NT2/D1 (cell line): ENCODE measurements at regions not wholly inside any gene's neighbourhood (a gene's known extent, or its start where the extent isn't known, plus 50 kb on each side); places are given as distances from the start of the nearest gene placed in this dataset.
"Not testable (repeated sequence)": the region's sequence is repeated elsewhere in the genome, so short reads cannot be mapped to it uniquely, and the experiment has no call there.

ENCODE experiments used
- DNase-seq: peaks from one replicate; pipeline ENCODE4 v3.0.0-alpha.2; 2011; ENCODE audit warnings: low read depth, low spot score
- H3K27me3 ChIP-seq: 2 replicates; pipeline ENCODE4 v1.6.0; 2011; ENCODE audit warnings: mild to moderate bottlenecking; ENCODE audit not compliant: insufficient read length, insufficient read depth
- H3K36me3 ChIP-seq: 2 replicates; pipeline ENCODE4 v1.6.1; 2011; ENCODE audit warnings: mild to moderate bottlenecking, low read length, mixed read lengths; ENCODE audit not compliant: insufficient read depth, insufficient read length
- H3K4me1 ChIP-seq: 2 replicates; pipeline ENCODE4 v1.5.1; 2011; ENCODE audit not compliant: insufficient read depth, insufficient read length
- H3K4me3 ChIP-seq: 2 replicates; pipeline ENCODE4 v1.5.1; 2011; ENCODE audit warnings: low read depth; ENCODE audit not compliant: insufficient read length
- H3K9ac ChIP-seq: 2 replicates; pipeline ENCODE4 v1.6.0; 2011; ENCODE audit warnings: low read depth; ENCODE audit not compliant: insufficient read length
- H3K9me3 ChIP-seq: 2 replicates; pipeline ENCODE4 v1.5.1; 2011; ENCODE audit warnings: mild to moderate bottlenecking, low read length; ENCODE audit not compliant: insufficient read depth
- SUZ12 ChIP-seq: IDR thresholded peaks from 2 replicates; pipeline ENCODE4 v1.6.1; 2011; ENCODE audit not compliant: insufficient read length, insufficient read depth; ENCODE audit errors: extremely low read depth
- YY1 ChIP-seq: IDR thresholded peaks from 2 replicates; pipeline ENCODE4 v1.6.1; 2011; ENCODE audit not compliant: insufficient read length, insufficient read depth
- ZNF274 ChIP-seq: IDR thresholded peaks from 2 replicates; pipeline ENCODE4 v1.6.1; 2011; ENCODE audit warnings: mild to moderate bottlenecking, low read depth, low read length

DNA sequence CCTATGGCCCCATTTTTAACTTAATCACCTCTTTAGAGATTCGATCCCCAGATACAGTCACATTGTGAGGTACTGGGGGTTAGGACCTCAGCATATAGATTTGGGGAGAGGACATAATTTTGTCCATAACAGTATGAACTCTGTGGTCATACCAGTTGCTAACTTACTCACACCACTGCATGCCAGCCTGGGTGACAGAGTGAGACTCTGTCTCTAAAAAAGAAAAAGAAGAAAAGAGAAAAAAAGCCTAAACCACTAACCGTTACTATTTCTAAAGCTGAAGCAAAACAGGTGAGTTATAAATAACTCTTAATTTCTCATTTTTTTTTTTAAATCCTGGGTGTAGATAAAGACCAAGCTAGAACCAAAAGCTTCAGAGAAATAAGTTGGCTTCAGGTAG is 155.1 kb upstream of the AUTS2 start:
- Histone ChIP-seq H3K27me3 (peaks cover 48% of the 10 kb centered on the region), H3K36me3 (no peaks in the 10 kb centered on the region), H3K9ac (no peak overlapping the region), H3K4me1 (peaks cover 2% of the 10 kb centered on the region), H3K4me3 (no peak overlapping the region), H3K9me3 (no peaks in the 10 kb centered on the region; the same call in 1 of the 2 replicates)
- TF ChIP-seq ZNF274 (no peak), SUZ12 (no peak), YY1 (no peak)
- DNase-seq: no peak

DNA sequence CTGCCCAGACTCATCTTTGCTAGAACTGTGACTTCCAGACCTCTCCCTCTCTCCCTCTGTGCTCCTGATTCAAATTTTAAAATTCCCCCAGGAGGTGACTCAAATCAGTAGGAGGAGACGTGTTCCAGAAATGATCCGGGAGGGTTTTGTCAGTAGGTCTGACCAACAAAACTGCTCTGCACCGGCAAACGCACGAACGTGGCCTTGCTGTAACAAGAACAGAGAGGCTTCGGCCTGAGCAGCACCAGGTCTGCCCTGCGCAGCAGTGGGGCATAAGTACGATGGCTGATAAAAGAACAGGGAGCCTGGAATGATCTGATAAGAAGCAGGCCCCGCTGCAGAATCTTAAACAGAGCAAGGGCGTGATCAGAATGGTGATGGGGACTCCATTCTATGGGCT is 152.7 kb upstream of the AUTS2 start:
- Histone ChIP-seq H3K4me1 (no peaks in the 10 kb centered on the region), H3K27me3 (peaks cover 65% of the 10 kb centered on the region), H3K9me3 (no peaks in the 10 kb centered on the region), H3K9ac (no peak overlapping the region), H3K4me3 (no peak overlapping the region), H3K36me3 (no peaks in the 10 kb centered on the region)
- TF ChIP-seq ZNF274: no peak
- no peak for TF ChIP-seq SUZ12
- TF ChIP-seq YY1: no peak
- no peak for DNase-seq

DNA sequence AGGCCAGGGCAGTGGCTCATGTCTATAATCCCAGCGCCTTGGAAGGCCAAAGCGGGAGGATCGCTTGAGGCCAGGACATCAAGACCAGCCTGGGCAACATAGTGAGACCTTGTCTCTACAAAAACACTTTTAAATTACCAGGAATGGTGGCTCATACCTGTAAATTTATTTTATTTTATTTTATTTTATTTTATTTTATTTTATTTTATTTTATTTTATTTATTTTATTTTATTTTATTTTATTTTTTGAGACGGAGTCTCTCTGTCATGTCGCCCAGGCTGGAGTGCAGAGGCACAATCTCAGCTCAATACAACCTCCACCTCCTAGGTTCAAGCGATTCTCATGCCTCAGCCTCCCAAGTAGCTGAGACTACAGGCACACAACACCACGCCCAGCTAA is 152.1 kb upstream of the AUTS2 start:
- H3K9me3 ChIP-seq, H3K36me3 ChIP-seq, DNase-seq, H3K4me1 ChIP-seq, H3K9ac ChIP-seq, H3K4me3 ChIP-seq: not testable (repeated sequence)
- peaks cover 72% of the 10 kb centered on the region for H3K27me3 ChIP-seq

DNA sequence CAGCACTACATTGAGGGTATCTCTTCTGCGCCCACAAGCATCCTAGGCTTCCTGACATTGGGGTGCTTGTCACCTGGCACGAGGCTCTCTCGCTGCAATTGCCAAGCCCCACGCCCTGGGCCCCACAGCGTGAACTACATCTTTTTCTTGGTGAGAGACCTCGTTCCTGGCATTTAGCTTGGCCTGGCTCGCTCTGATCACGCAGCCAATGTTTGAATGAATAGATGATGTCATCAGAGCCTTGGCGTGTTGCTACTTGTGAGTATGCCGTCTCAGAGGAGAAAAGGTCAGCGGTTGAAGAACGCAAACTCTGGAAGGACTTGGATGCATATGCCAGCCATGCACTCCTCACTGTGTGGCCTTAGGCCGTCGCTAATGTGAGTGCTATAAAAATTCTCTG is 150.2 kb upstream of the AUTS2 start:
- TF ChIP-seq ZNF274: no peak
- no peak for TF ChIP-seq SUZ12
- TF ChIP-seq YY1: no peak
- H3K9ac ChIP-seq: no peak overlapping the region
- H3K4me3 ChIP-seq: no peak overlapping the region
- no peak for DNase-seq
- H3K4me1 ChIP-seq: no peaks in the 10 kb centered on the region
- H3K36me3 ChIP-seq: no peaks in the 10 kb centered on the region
- no peaks in the 10 kb centered on the region for H3K9me3 ChIP-seq
- H3K27me3 ChIP-seq: peaks cover 80% of the 10 kb centered on the region

DNA sequence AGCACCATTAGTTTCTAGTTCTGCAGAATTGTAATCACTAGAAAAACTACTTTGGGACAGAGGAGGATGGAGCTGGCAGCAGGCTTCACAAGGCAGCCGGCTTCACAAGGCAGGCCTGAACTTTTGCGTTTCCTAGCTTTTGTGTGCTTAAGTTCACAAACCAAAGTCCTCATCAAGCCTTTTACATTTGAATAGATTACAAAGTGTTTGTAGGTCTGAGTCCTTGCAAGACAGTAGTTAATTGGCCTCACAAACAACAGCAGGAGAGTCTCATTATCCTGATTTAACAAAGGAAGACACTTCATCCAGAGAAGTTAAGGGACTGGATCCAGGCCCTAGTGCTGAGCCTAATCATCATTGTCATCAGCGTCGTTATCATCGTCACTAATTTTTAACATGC is 147.8 kb upstream of the AUTS2 start:
- peak; percentile 91 for DNase-seq
- TF ChIP-seq YY1 (no peak), ZNF274 (no peak), SUZ12 (no peak)
- no peaks in the 10 kb centered on the region for H3K36me3 ChIP-seq

DNA sequence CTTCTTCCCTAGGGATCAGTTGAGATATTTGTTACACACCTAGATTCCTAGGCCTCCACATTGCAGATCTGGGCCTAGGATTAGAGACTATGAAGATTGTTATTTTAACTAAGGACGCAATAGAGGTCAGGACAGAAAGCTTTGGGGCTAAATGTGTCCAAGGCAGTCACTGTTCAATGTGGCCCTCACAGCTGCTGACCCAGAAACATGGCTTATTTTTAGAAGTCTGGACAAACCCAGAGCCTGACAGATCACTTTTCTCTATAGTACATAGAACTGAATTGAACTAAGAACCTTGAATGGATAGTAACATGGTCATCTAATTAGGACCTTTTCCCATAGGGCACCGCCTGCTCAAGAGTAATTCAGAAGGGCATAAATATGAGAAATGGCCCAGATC is 146.6 kb upstream of the AUTS2 start:
- TF ChIP-seq SUZ12 (no peak), ZNF274 (no peak), YY1 (no peak)
- no peak overlapping the region for H3K4me3 ChIP-seq
- H3K4me1 ChIP-seq: no peaks in the 10 kb centered on the region
- no peak for DNase-seq
- no peaks in the 10 kb centered on the region for H3K36me3 ChIP-seq
- no peaks in the 10 kb centered on the region for H3K9me3 ChIP-seq
- peaks cover 87% of the 10 kb centered on the region for H3K27me3 ChIP-seq
- no peak overlapping the region for H3K9ac ChIP-seq

More for the DNA sequence above, 147.8 kb upstream of the AUTS2 start:
- no peak overlapping the region for H3K4me3 ChIP-seq
- no peak overlapping the region for H3K9ac ChIP-seq
- no peaks in the 10 kb centered on the region for H3K9me3 ChIP-seq
- no peaks in the 10 kb centered on the region for H3K4me1 ChIP-seq
- H3K27me3 ChIP-seq: peaks cover 85% of the 10 kb centered on the region

DNA sequence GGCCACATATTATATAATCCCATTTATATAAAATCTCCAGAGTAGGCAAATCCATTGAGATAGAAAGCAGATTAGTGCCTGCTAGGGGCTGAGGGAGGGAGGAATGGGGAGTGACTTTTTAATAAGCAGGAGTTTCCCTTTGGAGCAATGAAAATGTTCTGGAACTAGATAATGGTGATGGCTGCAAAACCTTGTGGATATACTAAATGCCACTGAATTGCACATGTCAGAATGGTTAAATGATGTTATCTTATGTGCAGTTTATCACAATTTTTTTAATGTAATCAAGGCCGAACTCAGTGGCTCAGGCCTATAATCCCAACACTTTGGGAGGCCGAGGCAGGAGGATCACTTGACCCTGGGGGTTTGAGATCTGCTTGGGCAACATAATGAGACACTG is 145.5 kb upstream of the AUTS2 start:
- DNase-seq: no peak
- no peak for TF ChIP-seq ZNF274
- no peak for TF ChIP-seq YY1
- no peak for TF ChIP-seq SUZ12
- Histone ChIP-seq H3K4me1 (no peaks in the 10 kb centered on the region), H3K9ac (no peak overlapping the region), H3K9me3 (no peaks in the 10 kb centered on the region), H3K36me3 (no peaks in the 10 kb centered on the region), H3K4me3 (no peak overlapping the region), H3K27me3 (peaks cover 85% of the 10 kb centered on the region)

DNA sequence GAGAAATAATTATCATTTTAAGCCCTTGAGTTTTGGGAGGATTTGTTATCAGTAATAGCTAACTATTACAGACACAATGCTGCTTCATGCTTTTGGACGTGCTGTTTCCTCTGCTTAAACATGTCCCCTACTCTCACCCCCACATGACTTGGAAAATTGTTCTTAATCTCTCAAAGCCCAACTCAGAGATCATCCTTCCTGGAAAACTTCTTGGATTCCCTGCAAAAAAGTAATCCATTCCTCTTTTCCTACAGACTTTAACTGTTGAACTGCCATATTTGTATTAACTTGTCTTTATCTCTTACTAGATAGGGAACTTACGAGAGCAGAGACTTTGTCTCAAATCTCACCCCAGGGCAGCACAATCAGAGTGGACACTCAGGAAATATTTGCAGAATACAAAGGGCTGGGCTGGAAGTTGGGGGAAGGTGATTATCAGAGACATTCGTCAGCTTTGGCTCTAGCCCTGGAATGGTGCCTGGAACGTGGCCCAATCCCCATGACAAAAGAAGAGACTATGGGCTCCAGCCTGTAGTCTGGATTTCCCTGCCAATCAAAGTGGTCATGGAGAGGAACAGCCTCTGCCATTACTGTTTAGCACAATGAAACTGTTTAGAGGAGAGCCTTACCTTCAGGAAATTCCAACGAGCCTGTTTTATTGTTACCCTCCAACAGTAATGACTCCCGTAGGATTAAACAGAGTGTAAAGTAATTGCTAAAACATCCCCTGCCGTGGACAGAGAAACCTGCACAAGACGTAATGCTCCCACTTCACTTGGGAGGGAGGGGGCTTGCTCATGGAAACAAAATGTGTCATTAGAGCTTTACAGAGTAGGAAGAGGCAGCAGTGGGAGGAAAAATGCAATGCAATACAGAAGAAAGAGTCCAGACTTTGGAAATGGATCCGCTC is 140.4 kb upstream of the AUTS2 start:
- Histone ChIP-seq H3K36me3 (no peaks in the 10 kb centered on the region), H3K27me3 (peaks cover 41% of the 10 kb centered on the region), H3K9me3 (no peaks in the 10 kb centered on the region), H3K4me3 (no peak overlapping the region), H3K9ac (no peak overlapping the region), H3K4me1 (no peaks in the 10 kb centered on the region)
- DNase-seq: peak; percentile 84
- TF ChIP-seq SUZ12: no peak
- no peak for TF ChIP-seq YY1
- TF ChIP-seq ZNF274: no peak
